Astrocyte (in vitro differentiated cells and primary cell): ENCODE measurements at regions not wholly inside any gene's neighbourhood (a gene's known extent, or its start where the extent isn't known, plus 50 kb on each side); places are given as distances from the start of the nearest gene placed in this dataset.

Source experiments
- DNase-seq: peaks from one replicate; pipeline ENCODE4 v3.0.0-alpha.2; 2010; ENCODE audit warnings: low read depth
- FAIRE-seq: peaks from 2 replicates; lab custom pipeline; 2011; peaks lifted over from hg19 to GRCh38; lab: Jason Lieb, UNC
- H2AFZ ChIP-seq: 2 replicates; pipeline ENCODE4 v1.6.0; 2012; ENCODE audit warnings: low read depth, low read length, inconsistent platforms
- H3K27ac ChIP-seq: 2 replicates; pipeline ENCODE4 v1.5.1; 2011; ENCODE audit warnings: low read depth, low read length, inconsistent platforms
- H3K27me3 ChIP-seq: 2 replicates; pipeline ENCODE4 v1.6.0; 2011; ENCODE audit warnings: low read length, inconsistent platforms; ENCODE audit not compliant: insufficient read depth
- H3K36me3 ChIP-seq: 2 replicates; pipeline ENCODE4 v1.5.1; 2011; ENCODE audit warnings: low read length, inconsistent platforms; ENCODE audit not compliant: insufficient read depth
- H3K4me1 ChIP-seq: 2 replicates; pipeline ENCODE4 v1.5.1; 2011; ENCODE audit warnings: low read length, inconsistent platforms; ENCODE audit not compliant: insufficient read depth
- H3K4me2 ChIP-seq: 2 replicates; pipeline ENCODE4 v1.6.0; 2012; ENCODE audit warnings: low read length, inconsistent platforms
- H3K4me3 ChIP-seq: 2 replicates; pipeline ENCODE4 v1.5.1; 2011; ENCODE audit warnings: low read depth, mild to moderate bottlenecking, low read length, inconsistent platforms; ENCODE audit not compliant: insufficient read depth
- H3K79me2 ChIP-seq: 2 replicates; pipeline ENCODE4 v1.6.0; 2012; ENCODE audit warnings: mild to moderate bottlenecking, low read length, inconsistent platforms; ENCODE audit not compliant: insufficient read depth
- H3K9ac ChIP-seq: 2 replicates; pipeline ENCODE4 v1.6.0; 2012; ENCODE audit warnings: mild to moderate bottlenecking, low read length, inconsistent platforms
- H3K9me3 ChIP-seq: 2 replicates; pipeline ENCODE4 v1.5.1; 2012; ENCODE audit warnings: low read depth, mild to moderate bottlenecking, low read length, inconsistent platforms; ENCODE audit not compliant: insufficient read depth
- H4K20me1 ChIP-seq: 2 replicates; pipeline ENCODE4 v1.6.0; 2012; ENCODE audit warnings: low read length, inconsistent platforms; ENCODE audit not compliant: insufficient read depth
- H3K27ac Mint-ChIP-seq: one replicate; pipeline ENCODE4 v1.8.0; 2021; ENCODE audit warnings: mild to moderate bottlenecking, mixed read lengths; ENCODE audit not compliant: unreplicated experiment
- H3K27me3 Mint-ChIP-seq: one replicate; pipeline ENCODE4 v1.8.0; 2021; ENCODE audit warnings: low read depth, mixed read lengths; ENCODE audit not compliant: unreplicated experiment
- H3K36me3 Mint-ChIP-seq: one replicate; pipeline ENCODE4 v1.8.0; 2021; ENCODE audit warnings: low read depth, mixed read lengths; ENCODE audit not compliant: unreplicated experiment
- H3K4me1 Mint-ChIP-seq: one replicate; pipeline ENCODE4 v1.8.0; 2021; ENCODE audit warnings: low read depth, mixed read lengths; ENCODE audit not compliant: unreplicated experiment
- H3K4me3 Mint-ChIP-seq: one replicate; pipeline ENCODE4 v1.8.0; 2021; ENCODE audit warnings: mild to moderate bottlenecking, moderate library complexity, mixed read lengths; ENCODE audit not compliant: unreplicated experiment
- H3K9me3 Mint-ChIP-seq: one replicate; pipeline ENCODE4 v1.8.0; 2021; ENCODE audit warnings: mild to moderate bottlenecking, mixed read lengths; ENCODE audit not compliant: unreplicated experiment
- EZH2 ChIP-seq: IDR thresholded peaks from 2 replicates; pipeline ENCODE4 v1.6.1; 2012; ENCODE audit warnings: mild to moderate bottlenecking, low read length, inconsistent platforms; ENCODE audit not compliant: insufficient read depth
- TF ChIP-seq, protein P1 (sequence below): IDR thresholded peaks from 2 replicates; pipeline ENCODE4 v1.5.1; 2011; ENCODE audit warnings: low read depth, mild to moderate bottlenecking, inconsistent platforms, low read length, moderate library complexity; ENCODE audit not compliant: insufficient read depth

DNA sequence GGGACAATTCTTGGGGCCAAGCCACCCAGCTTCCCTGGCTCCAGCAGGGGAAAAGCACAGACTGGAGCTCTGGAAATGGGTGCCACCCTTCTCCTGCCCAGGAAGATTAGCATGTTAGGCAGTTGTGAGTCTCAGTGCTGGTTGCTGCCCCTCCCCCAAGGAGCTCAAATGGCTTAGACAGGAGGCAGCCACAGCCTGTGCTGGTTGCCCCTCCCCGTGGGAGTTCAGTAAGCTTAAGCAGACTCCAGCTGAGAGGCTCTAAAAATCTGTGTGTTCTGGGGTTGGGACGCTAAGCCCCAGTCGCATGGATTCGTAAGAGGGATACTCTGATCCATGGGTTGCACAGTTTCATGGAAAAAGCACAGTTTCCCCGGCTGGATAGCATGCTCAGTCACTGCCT, 92.7 kb upstream of the NDST3 start:
- TF ChIP-seq, protein P1, sequence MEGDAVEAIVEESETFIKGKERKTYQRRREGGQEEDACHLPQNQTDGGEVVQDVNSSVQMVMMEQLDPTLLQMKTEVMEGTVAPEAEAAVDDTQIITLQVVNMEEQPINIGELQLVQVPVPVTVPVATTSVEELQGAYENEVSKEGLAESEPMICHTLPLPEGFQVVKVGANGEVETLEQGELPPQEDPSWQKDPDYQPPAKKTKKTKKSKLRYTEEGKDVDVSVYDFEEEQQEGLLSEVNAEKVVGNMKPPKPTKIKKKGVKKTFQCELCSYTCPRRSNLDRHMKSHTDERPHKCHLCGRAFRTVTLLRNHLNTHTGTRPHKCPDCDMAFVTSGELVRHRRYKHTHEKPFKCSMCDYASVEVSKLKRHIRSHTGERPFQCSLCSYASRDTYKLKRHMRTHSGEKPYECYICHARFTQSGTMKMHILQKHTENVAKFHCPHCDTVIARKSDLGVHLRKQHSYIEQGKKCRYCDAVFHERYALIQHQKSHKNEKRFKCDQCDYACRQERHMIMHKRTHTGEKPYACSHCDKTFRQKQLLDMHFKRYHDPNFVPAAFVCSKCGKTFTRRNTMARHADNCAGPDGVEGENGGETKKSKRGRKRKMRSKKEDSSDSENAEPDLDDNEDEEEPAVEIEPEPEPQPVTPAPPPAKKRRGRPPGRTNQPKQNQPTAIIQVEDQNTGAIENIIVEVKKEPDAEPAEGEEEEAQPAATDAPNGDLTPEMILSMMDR = no peak
- no peak for TF ChIP-seq EZH2
- Histone ChIP-seq H3K36me3 (no peaks in the 10 kb centered on the region), H3K27ac (no peak overlapping the region), H2AFZ (no peak overlapping the region), H3K9me3 (no peaks in the 10 kb centered on the region), H3K79me2 (no peaks in the 10 kb centered on the region), H4K20me1 (no peaks in the 10 kb centered on the region), H3K4me1 (no peaks in the 10 kb centered on the region), H3K4me2 (no peak overlapping the region), H3K4me3 (no peak overlapping the region), H3K27me3 (no peaks in the 10 kb centered on the region), H3K9ac (no peak overlapping the region)
- H3K27ac Mint-ChIP-seq = no peak overlapping the region
- H3K36me3 Mint-ChIP-seq = peaks cover 3% of the 10 kb centered on the region
- FAIRE-seq (no peak), DNase-seq (no peak)
- H3K27me3 Mint-ChIP-seq = no peaks in the 10 kb centered on the region
- no peak overlapping the region for H3K4me3 Mint-ChIP-seq
- H3K9me3 Mint-ChIP-seq = peaks cover 8% of the 10 kb centered on the region
- no peaks in the 10 kb centered on the region for H3K4me1 Mint-ChIP-seq

DNA sequence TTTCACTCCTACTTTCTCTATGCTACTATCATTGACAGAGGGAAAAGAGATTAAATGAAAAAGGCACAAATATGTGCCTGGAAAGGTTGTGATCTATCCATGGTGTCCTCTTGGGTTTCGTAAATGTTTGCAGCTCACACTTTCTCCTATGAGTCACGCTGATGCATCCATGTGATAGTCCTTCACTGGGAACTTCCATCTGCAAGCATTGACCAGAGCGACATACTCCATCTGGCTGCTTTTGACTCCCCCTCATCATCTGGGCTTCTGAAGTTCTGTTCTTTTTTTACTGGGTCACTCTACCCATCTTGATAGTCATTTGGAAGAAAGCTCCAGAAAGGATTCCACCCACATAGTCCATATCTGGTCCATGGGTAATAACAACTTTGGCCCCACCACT, 84.7 kb upstream of the NDST3 start:
- Mint-ChIP-seq H3K27me3 (no peaks in the 10 kb centered on the region), H3K4me3 (no peak overlapping the region), H3K27ac (no peak overlapping the region), H3K9me3 (peaks cover 10% of the 10 kb centered on the region), H3K36me3 (no peaks in the 10 kb centered on the region), H3K4me1 (no peaks in the 10 kb centered on the region)
- H3K27ac ChIP-seq = no peak overlapping the region
- no peaks in the 10 kb centered on the region for H4K20me1 ChIP-seq
- H3K4me1 ChIP-seq = no peaks in the 10 kb centered on the region
- no peak overlapping the region for H3K4me2 ChIP-seq
- H3K9me3 ChIP-seq = no peaks in the 10 kb centered on the region
- DNase-seq (no peak), FAIRE-seq (no peak)
- no peaks in the 10 kb centered on the region for H3K79me2 ChIP-seq
- TF ChIP-seq, protein P1 = no peak
- no peak for TF ChIP-seq EZH2
- no peaks in the 10 kb centered on the region for H3K36me3 ChIP-seq
- no peak overlapping the region for H3K4me3 ChIP-seq
- H2AFZ ChIP-seq = no peak overlapping the region
- no peaks in the 10 kb centered on the region for H3K27me3 ChIP-seq
- H3K9ac ChIP-seq = no peak overlapping the region

DNA sequence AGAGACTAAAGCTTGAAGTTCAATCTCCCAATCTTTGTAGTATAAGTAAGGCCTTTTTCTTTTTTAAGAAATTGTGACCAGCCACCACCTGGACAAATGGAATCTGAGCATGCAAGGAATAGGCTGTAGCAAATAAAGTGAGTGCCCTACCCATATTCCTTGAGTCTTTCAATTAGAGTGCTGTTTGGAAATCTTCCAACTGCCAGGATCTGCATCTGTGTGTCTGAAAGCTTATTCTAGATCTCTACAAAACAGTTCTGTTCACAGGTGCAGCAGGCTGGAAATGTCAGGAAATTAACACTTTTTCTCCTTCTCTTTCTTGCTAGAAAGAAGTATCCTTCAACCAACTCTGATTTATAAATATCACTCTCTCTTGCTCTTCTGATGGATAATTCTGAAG, 76.7 kb upstream of the NDST3 start:
- no peaks in the 10 kb centered on the region for H3K4me1 Mint-ChIP-seq
- FAIRE-seq = no peak
- Histone ChIP-seq H3K4me3 (no peak overlapping the region), H3K9me3 (no peaks in the 10 kb centered on the region), H3K36me3 (no peaks in the 10 kb centered on the region), H3K4me1 (no peaks in the 10 kb centered on the region), H3K27ac (no peak overlapping the region), H3K79me2 (no peaks in the 10 kb centered on the region), H4K20me1 (no peaks in the 10 kb centered on the region), H2AFZ (no peak overlapping the region), H3K4me2 (no peak overlapping the region), H3K27me3 (no peaks in the 10 kb centered on the region), H3K9ac (no peak overlapping the region)
- TF ChIP-seq EZH2 = no peak
- TF ChIP-seq, protein P1 = no peak
- no peak overlapping the region for H3K4me3 Mint-ChIP-seq
- no peaks in the 10 kb centered on the region for H3K27me3 Mint-ChIP-seq
- H3K36me3 Mint-ChIP-seq = no peaks in the 10 kb centered on the region
- H3K27ac Mint-ChIP-seq = no peak overlapping the region
- peaks cover 3% of the 10 kb centered on the region for H3K9me3 Mint-ChIP-seq
- DNase-seq = no peak
